ENCODE measurements at regions not wholly inside any gene's neighbourhood (a gene's known extent, or its start where the extent isn't known, plus 50 kb on each side); places are given as distances from the start of the nearest gene placed in this dataset.
"Not testable (repeated sequence)": the region's sequence is repeated elsewhere in the genome, so short reads cannot be mapped to it uniquely, and the experiment has no call there.

- DNase-seq (ENCODE audit: low read depth): no peak
- H3K4me3 ChIP-seq (ENCODE audit: low read depth, low read length): no peak overlapping the region
- TF ChIP-seq CTCF (IDR thresholded peaks at IDR 0.05; ENCODE audit: control insufficient read depth, extremely low read depth, insufficient read depth): no peak
These were observed 61.1 kb downstream of the MAD2L1 start for GRCh38 chr4:120005527-120005926.

- no peak for DNase-seq (ENCODE audit: low read depth)
- H3K4me3 ChIP-seq (ENCODE audit: low read depth, low read length): no peak overlapping the region
- TF ChIP-seq CTCF (IDR thresholded peaks at IDR 0.05; ENCODE audit: control insufficient read depth, extremely low read depth, insufficient read depth): no peak
These were observed 61.6 kb downstream of the MAD2L1 start for GRCh38 chr4:120005076-120005475.

- H3K4me3 ChIP-seq (ENCODE audit: low read depth, low read length): no peak overlapping the region
- DNase-seq (ENCODE audit: low read depth): no peak
- no peak for TF ChIP-seq CTCF (IDR thresholded peaks at IDR 0.05; ENCODE audit: control insufficient read depth, extremely low read depth, insufficient read depth)
These were observed 62.6 kb downstream of the MAD2L1 start for GRCh38 chr4:120004054-120004453.

GRCh38 chr4:120003193-120003592, 63.5 kb downstream of the MAD2L1 start:
- TF ChIP-seq CTCF (IDR thresholded peaks at IDR 0.05; ENCODE audit: control insufficient read depth, extremely low read depth, insufficient read depth): no peak
- no peak overlapping the region for H3K4me3 ChIP-seq (ENCODE audit: low read depth, low read length)
- DNase-seq (ENCODE audit: low read depth): no peak

GRCh38 chr4:120001850-120002249, 64.8 kb downstream of the MAD2L1 start:
- DNase-seq (ENCODE audit: low read depth): no peak
- no peak for TF ChIP-seq CTCF (IDR thresholded peaks at IDR 0.05; ENCODE audit: control insufficient read depth, extremely low read depth, insufficient read depth)
- H3K4me3 ChIP-seq (ENCODE audit: low read depth, low read length): no peak overlapping the region

- TF ChIP-seq CTCF (IDR thresholded peaks at IDR 0.05; ENCODE audit: control insufficient read depth, extremely low read depth, insufficient read depth): no peak
These were observed 65.9 kb downstream of the MAD2L1 start for GRCh38 chr4:120000591-120001296.

GRCh38 chr4:119996024-119996423, 70.6 kb downstream of the MAD2L1 start:
- not testable (repeated sequence) for DNase-seq (ENCODE audit: low read depth); H3K4me3 ChIP-seq (ENCODE audit: low read depth, low read length)

More at GRCh38 chr4:120000591-120001296, 65.9 kb downstream of the MAD2L1 start:
- no peak overlapping the region for H3K4me3 ChIP-seq (ENCODE audit: low read depth, low read length)
- no peak for DNase-seq (ENCODE audit: low read depth)
